T-cell (primary cell): ENCODE measurements at regions not wholly inside any gene's neighbourhood (a gene's known extent, or its start where the extent isn't known, plus 50 kb on each side); places are given as distances from the start of the nearest gene placed in this dataset.
A peak's percentile ranks its signal among the peaks of the same experiment; 100 is the strongest.

ENCODE experiments used
- ATAC-seq, 4 experiments: fragments of 200-7000 bp in 3 of 4; fragments of 150-1000 bp in 1 of 4; cut with Tn5 transposase; replicated peaks in 1 of 4; 1 replicate in 3 of 4; 2 replicates in 1 of 4; pipeline ENCODE4 v1.10.0; 2021; ENCODE audit warnings: moderate library complexity in 3 of 4, mild to moderate bottlenecking in 2 of 4, moderate number of reproducible peaks in 1 of 4
- CTCF ChIA-PET, 2 donors: fragments of 300-600 bp; sonication (Branson Sonifier 250); formaldehyde crosslinking; loops; one replicate each; lab custom pipeline; 2022; ENCODE audit warnings: antibody characterized with exemption in 2 of 2; lab: Charles Lee
- POLR2A ChIA-PET, 2 donors: fragments of 300-600 bp; sonication (Branson Sonifier 250); formaldehyde crosslinking; loops; one replicate each; lab custom pipeline; 2022; ENCODE audit warnings: antibody characterized with exemption in 2 of 2; lab: Charles Lee
- DNase-seq, 35 experiments: peaks; one replicate each; pipeline versions ENCODE4 v3.0.0 to v3.0.0-alpha.2; 2013 to 2023
- H3K27ac ChIP-seq: one replicate; pipeline ENCODE4 v1.5.1; 2013; ENCODE audit warnings: low read length
- H3K27me3 ChIP-seq, 2 experiments: replicated peaks in 1 of 2; 1 replicate in 1 of 2; 2 replicates in 1 of 2; pipeline versions ENCODE4 v1.6.1 to v1.7.0; 2013; ENCODE audit warnings: low read length in 1 of 2, mixed read lengths in 1 of 2; ENCODE audit not compliant: control insufficient read depth in 2 of 2, insufficient read depth in 2 of 2; ENCODE audit errors: extremely low read depth in 1 of 2
- H3K36me3 ChIP-seq, 2 donors: 1 replicate in 1 of 2; 2 replicates in 1 of 2; pipeline versions ENCODE4 v1.6.1 to v1.7.0; 2013; ENCODE audit warnings: low read length in 1 of 2; ENCODE audit not compliant: control insufficient read depth in 2 of 2, insufficient read depth in 1 of 2; ENCODE audit errors: extremely low read depth in 1 of 2
- H3K4me1 ChIP-seq, 2 experiments: 1 replicate in 1 of 2; 2 replicates in 1 of 2; pipeline versions ENCODE4 v1.6.1 to v1.7.0; 2013; ENCODE audit warnings: low read length in 2 of 2, mixed read lengths in 1 of 2; ENCODE audit not compliant: insufficient read depth in 2 of 2, control insufficient read depth in 1 of 2; ENCODE audit errors: extremely low read depth in 1 of 2
- H3K4me3 ChIP-seq, 2 donors: 1 replicate in 1 of 2; 2 replicates in 1 of 2; pipeline versions ENCODE4 v1.5.1 to v1.7.0; 2013; ENCODE audit warnings: mild to moderate bottlenecking in 2 of 2, low read length in 1 of 2, moderate library complexity in 1 of 2; ENCODE audit not compliant: control insufficient read depth in 1 of 2; ENCODE audit errors: extremely low read depth in 1 of 2
- H3K9me3 ChIP-seq: 2 replicates; pipeline ENCODE4 v1.7.0; 2013
- H3K27ac Mint-ChIP-seq, 2 donors: one replicate each; pipeline ENCODE4 v1.8.0; 2020 to 2021; ENCODE audit warnings: mild to moderate bottlenecking in 2 of 2, mixed read lengths in 2 of 2
- H3K27me3 Mint-ChIP-seq, 2 donors: one replicate each; pipeline ENCODE4 v1.8.0; 2021 to 2022; ENCODE audit warnings: mixed read lengths in 2 of 2
- H3K36me3 Mint-ChIP-seq: one replicate; pipeline ENCODE4 v1.8.0; 2021; ENCODE audit warnings: mixed read lengths
- H3K4me1 Mint-ChIP-seq, 3 donors: one replicate each; pipeline ENCODE4 v1.8.0; 2020 to 2022; ENCODE audit warnings: mixed read lengths in 3 of 3, mild to moderate bottlenecking in 1 of 3
- H3K4me3 Mint-ChIP-seq, 3 donors: one replicate each; pipeline ENCODE4 v1.8.0; 2020 to 2022; ENCODE audit warnings: mild to moderate bottlenecking in 3 of 3, mixed read lengths in 3 of 3, moderate library complexity in 3 of 3
- H3K9me3 Mint-ChIP-seq, 3 donors: one replicate each; pipeline ENCODE4 v1.8.0; 2020 to 2022; ENCODE audit warnings: mixed read lengths in 3 of 3
- WGBS: methylation state at CpG from one replicate; pipeline ENCODE4 v1.1.5; 2013; ENCODE audit warnings: missing lambda C conversion rate; ENCODE audit not compliant: insufficient coverage; 5-methylcytosine and 5-hydroxymethylcytosine counted together

GRCh38 chr9:121563425-121563824 is 63.8 kb upstream of the GGTA1 start:
- Histone ChIP-seq H3K4me3 (no peak overlapping the region), H3K9me3 (no peaks in the 10 kb centered on the region), H3K27me3 (peaks cover 0 to 38% of the 10 kb centered on the region in 2 experiments), H3K27ac (no peak overlapping the region), H3K4me1 (peaks cover 0 to 4% of the 10 kb centered on the region in 2 experiments), H3K36me3 (no peaks in the 10 kb centered on the region)
- POLR2A ChIA-PET, result no interaction called here
- H3K4me3 Mint-ChIP-seq, result no peak overlapping the region
- peaks cover 0 to 25% of the 10 kb centered on the region in 2 donors for H3K27me3 Mint-ChIP-seq
- peaks cover 0 to 2% (median 0%) of the 10 kb centered on the region in 3 donors for H3K4me1 Mint-ChIP-seq
- H3K36me3 Mint-ChIP-seq, result no peaks in the 10 kb centered on the region
- no peak for ATAC-seq
- no peak for DNase-seq
- no peaks in the 10 kb centered on the region for H3K9me3 Mint-ChIP-seq
- H3K27ac Mint-ChIP-seq, result no peak overlapping the region
- CTCF ChIA-PET, result no interaction called here
- WGBS, result 86% methylated on average over 3 of the region's 8 CpGs

GRCh38 chr9:121563881-121564460 is 64.3 kb upstream of the GGTA1 start:
- no peaks in the 10 kb centered on the region for H3K4me1 ChIP-seq
- no peak overlapping the region for H3K27ac ChIP-seq
- ChIA-PET CTCF (no interaction called here), POLR2A (no interaction called here)
- peaks cover 0 to 27% of the 10 kb centered on the region in 2 donors for H3K27me3 Mint-ChIP-seq
- DNase-seq (no peak), ATAC-seq (no peak)
- H3K36me3 ChIP-seq, result no peaks in the 10 kb centered on the region
- no peak overlapping the region for H3K27ac Mint-ChIP-seq
- no peak overlapping the region for H3K4me3 ChIP-seq
- H3K9me3 ChIP-seq, result no peaks in the 10 kb centered on the region
- H3K27me3 ChIP-seq, result peaks cover 0 to 35% of the 10 kb centered on the region in 2 experiments
- no peaks in the 10 kb centered on the region for H3K9me3 Mint-ChIP-seq
- no peak overlapping the region for H3K4me3 Mint-ChIP-seq
- WGBS, result 85% methylated on average over 5 of the region's 7 CpGs
- H3K36me3 Mint-ChIP-seq, result no peaks in the 10 kb centered on the region
- H3K4me1 Mint-ChIP-seq, result no peaks in the 10 kb centered on the region

DNA sequence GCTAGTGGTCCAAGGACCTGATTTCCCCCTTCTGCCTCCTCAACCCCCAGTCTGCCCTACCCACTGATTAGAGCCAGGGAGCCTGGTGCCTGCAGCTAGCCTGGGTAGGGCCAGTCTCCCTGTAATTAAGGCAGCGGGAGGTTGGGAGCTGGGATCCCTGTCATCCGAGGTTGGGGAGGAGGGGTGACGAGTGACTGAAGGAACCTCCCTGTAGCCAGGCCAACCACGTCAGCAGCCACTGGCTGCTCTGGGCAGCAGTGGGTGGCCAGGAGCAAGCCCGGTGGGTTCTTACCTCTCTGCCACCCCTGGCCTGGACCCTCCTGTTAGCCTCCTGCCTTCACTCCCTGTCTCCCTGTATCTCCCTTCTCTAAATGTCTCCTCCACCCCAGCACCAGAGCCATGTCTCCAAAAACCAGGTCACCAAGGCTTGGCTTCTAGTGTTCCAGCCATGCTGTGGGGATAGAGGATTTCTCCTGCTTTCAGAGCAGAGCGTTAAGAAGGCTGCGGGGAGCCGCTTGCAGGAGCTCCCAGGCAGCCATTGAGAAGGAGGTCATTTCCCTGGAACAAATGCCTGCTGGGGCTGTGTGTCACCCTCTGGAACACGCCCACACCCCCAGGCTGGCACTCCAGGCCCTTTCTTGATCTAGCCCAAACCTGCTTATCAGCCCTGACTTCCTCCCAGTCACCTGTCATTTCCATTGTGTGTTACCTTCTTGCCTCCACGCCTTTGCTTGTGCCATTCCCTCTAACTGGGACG is 65.0 kb upstream of the GGTA1 start:
- Histone ChIP-seq H3K4me1 (no peaks in the 10 kb centered on the region), H3K36me3 (no peaks in the 10 kb centered on the region), H3K27ac (no peak overlapping the region), H3K9me3 (no peaks in the 10 kb centered on the region), H3K4me3 (no peak overlapping the region), H3K27me3 (peaks cover 0 to 35% of the 10 kb centered on the region in 2 experiments)
- H3K27ac Mint-ChIP-seq, result no peak overlapping the region
- H3K4me3 Mint-ChIP-seq, result no peak overlapping the region
- H3K36me3 Mint-ChIP-seq, result no peaks in the 10 kb centered on the region
- POLR2A ChIA-PET, result no interaction called here
- H3K9me3 Mint-ChIP-seq, result no peaks in the 10 kb centered on the region
- WGBS, result 77% methylated on average over 7 of the region's 11 CpGs
- no peaks in the 10 kb centered on the region for H3K4me1 Mint-ChIP-seq
- peaks cover 0 to 27% of the 10 kb centered on the region in 2 donors for H3K27me3 Mint-ChIP-seq
- CTCF ChIA-PET, result no interaction called here
- no peak for ATAC-seq
- no peak for DNase-seq

DNA sequence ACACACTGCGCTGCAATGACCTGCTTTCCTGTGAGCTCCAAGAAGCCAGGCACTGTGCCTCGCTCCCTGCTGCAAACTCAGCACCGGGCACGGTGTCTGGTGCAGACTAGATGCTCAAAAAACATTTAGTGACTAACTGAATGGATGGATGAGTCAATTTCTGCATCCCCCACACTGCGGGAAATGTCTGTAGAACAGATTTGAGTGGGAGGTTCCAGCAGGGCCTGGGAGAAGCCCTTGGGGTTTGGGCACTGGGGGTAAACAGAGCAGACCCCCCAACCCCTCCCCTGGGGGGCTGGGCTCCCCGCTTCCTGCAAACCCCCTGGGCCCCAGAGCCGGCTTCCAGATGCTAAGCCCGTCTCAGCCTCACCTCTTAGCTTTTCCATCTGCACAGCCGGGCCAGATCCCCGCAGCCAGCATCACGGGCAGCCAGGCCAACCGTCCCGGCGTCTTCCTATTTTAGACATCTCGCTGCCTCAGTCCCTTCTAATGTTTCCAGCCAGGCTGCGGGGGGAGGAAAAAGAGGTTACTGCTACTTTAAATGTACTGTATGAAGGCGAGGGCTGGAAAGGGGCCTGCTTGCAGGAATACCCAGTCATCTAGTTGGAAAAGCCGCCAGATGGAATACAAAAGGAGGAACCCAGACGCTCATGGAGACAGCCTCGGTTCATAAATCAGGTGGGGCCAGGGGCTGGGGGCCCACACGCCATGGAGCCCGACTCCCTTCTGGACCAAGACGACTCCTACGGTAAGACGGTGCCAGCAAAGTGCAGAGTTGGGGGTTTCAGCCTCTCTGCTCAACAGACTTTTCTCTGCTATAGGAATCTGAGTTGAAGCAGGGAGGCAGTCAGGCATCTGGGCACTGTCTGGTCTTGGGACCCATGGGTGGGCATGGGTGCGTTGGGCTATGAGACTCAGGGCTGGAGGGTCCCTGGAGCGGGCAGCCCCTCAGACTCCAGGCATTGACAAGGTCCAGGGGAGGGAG is 67.1 kb upstream of the GGTA1 start:
- ATAC-seq, result no peak
- POLR2A ChIA-PET, result no interaction called here

GRCh38 chr9:121567500-121568342 is 68.1 kb upstream of the GGTA1 start:
- Histone ChIP-seq H3K4me3 (no peak overlapping the region), H3K27me3 (peaks cover 0 to 31% of the 10 kb centered on the region in 2 experiments), H3K36me3 (no peaks in the 10 kb centered on the region), H3K9me3 (no peaks in the 10 kb centered on the region), H3K27ac (no peak overlapping the region), H3K4me1 (no peaks in the 10 kb centered on the region)
- peak overlapping the region in 1 of 2 donors; percentile 2 for H3K27ac Mint-ChIP-seq
- WGBS, result 66% methylated on average over 19 of the region's 19 CpGs
- H3K9me3 Mint-ChIP-seq, result no peaks in the 10 kb centered on the region
- H3K36me3 Mint-ChIP-seq, result no peaks in the 10 kb centered on the region
- POLR2A ChIA-PET, result no interaction called here
- CTCF ChIA-PET, result no interaction called here
- no peak for DNase-seq
- ATAC-seq, result no peak
- no peak overlapping the region for H3K4me3 Mint-ChIP-seq
- peaks cover 0 to 25% of the 10 kb centered on the region in 2 donors for H3K27me3 Mint-ChIP-seq
- no peaks in the 10 kb centered on the region for H3K4me1 Mint-ChIP-seq

More for the DNA sequence above, 67.1 kb upstream of the GGTA1 start:
- Mint-ChIP-seq H3K9me3 (no peaks in the 10 kb centered on the region), H3K4me3 (no peak overlapping the region), H3K27ac (no peak overlapping the region), H3K27me3 (peaks cover 0 to 27% of the 10 kb centered on the region in 2 donors), H3K4me1 (no peaks in the 10 kb centered on the region), H3K36me3 (no peaks in the 10 kb centered on the region)
- no peaks in the 10 kb centered on the region for H3K9me3 ChIP-seq
- WGBS, result 73% methylated on average over 17 of the region's 27 CpGs
- no peaks in the 10 kb centered on the region for H3K4me1 ChIP-seq
- DNase-seq, result no peak
- H3K27ac ChIP-seq, result no peak overlapping the region
- H3K4me3 ChIP-seq, result no peak overlapping the region
- CTCF ChIA-PET, result no interaction called here
- peaks cover 0 to 31% of the 10 kb centered on the region in 2 experiments for H3K27me3 ChIP-seq
- no peaks in the 10 kb centered on the region for H3K36me3 ChIP-seq
